ENCODE measurements at regions not wholly inside any gene's neighbourhood (a gene's known extent, or its start where the extent isn't known, plus 50 kb on each side); places are given as distances from the start of the nearest gene placed in this dataset.

DNA sequence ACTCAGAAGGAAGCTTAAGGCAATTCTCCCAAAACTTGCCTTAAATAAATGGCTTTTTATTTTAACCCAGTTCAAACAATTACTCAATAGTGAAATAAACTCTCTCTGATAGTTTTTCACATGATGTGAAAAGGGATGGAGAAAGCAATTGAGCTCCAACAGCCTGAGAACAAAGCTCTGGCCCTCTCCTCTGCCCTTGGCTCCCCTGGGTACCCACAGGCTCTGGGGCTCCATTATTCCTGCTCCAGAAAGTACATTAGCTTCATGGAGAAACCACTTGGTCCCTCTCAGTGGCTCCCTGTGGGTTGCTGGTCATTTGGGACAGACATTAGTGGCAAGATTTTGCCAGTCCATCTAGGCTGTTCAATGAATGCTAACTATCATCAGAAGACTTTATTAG, 242.8 kb downstream of the ATP23 start:
- TF ChIP-seq CTCF (IDR thresholded peaks at IDR 0.05; ENCODE audit: insufficient read depth, low read depth, low read length, missing control alignments), result no peak
- H3K4me3 ChIP-seq (ENCODE audit: low read depth, low read length), result no peak overlapping the region
- no peak for DNase-seq (ENCODE audit: low read depth)

DNA sequence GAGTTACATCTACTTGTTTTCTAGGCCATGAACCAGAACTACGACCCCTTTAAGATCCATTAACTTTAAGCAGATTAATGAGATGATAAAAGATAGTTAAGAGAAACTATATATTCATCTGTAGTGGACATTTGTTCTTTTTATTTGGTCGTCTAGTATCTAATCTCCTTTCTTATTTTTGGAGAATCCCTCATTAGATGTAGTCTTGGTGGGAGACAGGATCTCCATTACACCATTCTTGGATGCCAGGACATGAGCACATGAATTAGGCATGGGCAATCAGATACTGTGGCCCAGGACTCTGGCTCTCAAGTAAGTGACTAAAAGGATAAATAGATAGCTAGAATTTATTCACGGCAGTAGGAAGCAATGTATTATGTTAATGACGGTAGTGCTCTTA, 245.0 kb downstream of the ATP23 start:
- no peak overlapping the region for H3K4me3 ChIP-seq (ENCODE audit: low read depth, low read length)
- no peak for TF ChIP-seq CTCF (IDR thresholded peaks at IDR 0.05; ENCODE audit: insufficient read depth, low read depth, low read length, missing control alignments)
- DNase-seq (ENCODE audit: low read depth), result no peak

DNA sequence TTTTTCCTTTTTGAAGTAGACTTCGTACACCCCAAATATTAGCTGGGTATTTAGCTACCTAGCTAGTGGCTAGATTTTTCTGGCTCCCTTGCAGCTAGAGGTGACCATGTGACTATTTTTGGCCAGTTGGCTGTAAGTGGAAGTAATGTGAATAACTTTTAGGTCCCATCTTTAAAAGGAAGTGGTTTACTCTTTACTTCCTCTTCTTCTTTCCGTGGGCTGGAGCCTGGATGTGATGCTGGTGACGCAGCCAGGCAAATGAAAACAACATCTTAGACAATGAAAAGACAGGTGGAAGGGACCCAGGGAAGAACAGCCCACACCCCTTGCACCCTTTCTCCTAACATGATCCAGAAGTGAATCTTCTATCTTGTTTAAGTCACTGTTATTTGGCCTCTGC, 245.5 kb downstream of the ATP23 start:
- no peak overlapping the region for H3K4me3 ChIP-seq (ENCODE audit: low read depth, low read length)
- no peak for DNase-seq (ENCODE audit: low read depth)
- TF ChIP-seq CTCF (IDR thresholded peaks at IDR 0.05; ENCODE audit: insufficient read depth, low read depth, low read length, missing control alignments), result no peak

GRCh38 chr12:58189030-58189429, 247.7 kb downstream of the ATP23 start:
- no peak for TF ChIP-seq CTCF (IDR thresholded peaks at IDR 0.05; ENCODE audit: insufficient read depth, low read depth, low read length, missing control alignments)
- no peak overlapping the region for H3K4me3 ChIP-seq (ENCODE audit: low read depth, low read length)
- no peak for DNase-seq (ENCODE audit: low read depth)

DNA sequence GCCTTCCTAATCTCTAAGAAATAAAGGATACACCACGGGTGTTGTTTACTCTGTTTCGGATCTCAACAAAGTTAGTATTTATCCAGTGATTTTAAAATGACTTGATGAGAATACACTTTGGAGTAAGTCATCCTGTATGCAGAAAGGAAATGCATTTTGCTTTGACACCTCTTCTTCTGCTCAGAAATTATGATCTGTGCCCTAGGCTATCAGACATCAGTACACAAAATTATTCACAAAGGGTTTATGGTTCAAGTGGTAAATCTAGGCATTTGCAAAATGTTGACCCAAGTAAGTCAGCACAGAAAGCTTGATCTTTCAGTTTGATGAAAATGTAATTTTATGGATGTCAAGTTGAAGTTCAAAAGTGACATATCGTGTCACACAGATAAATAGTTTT, 248.5 kb downstream of the ATP23 start:
- TF ChIP-seq CTCF (IDR thresholded peaks at IDR 0.05; ENCODE audit: insufficient read depth, low read depth, low read length, missing control alignments), result no peak
- no peak overlapping the region for H3K4me3 ChIP-seq (ENCODE audit: low read depth, low read length)
- no peak for DNase-seq (ENCODE audit: low read depth)

DNA sequence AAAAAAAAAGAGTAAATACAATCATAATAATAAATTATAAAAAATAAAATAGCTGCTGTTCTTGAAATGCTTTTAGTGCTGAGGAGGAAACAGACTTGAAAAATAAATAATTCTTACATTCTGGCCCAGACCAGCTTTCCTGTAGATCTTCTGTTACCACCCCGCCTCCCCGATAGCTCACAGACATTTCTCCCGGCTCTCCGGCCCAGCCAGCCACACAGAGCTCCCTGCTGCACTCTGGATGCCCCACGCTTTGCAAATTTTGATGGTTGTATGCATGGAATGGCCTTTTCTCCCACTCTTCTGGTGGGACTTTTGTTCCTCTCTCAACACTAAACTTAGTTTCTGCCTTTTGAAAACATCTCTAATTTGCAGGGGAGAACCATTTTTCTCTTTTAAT, 249.3 kb downstream of the ATP23 start:
- no peak for DNase-seq (ENCODE audit: low read depth)
- H3K4me3 ChIP-seq (ENCODE audit: low read depth, low read length), result no peak overlapping the region
- TF ChIP-seq CTCF (IDR thresholded peaks at IDR 0.05; ENCODE audit: insufficient read depth, low read depth, low read length, missing control alignments), result no peak

- DNase-seq (ENCODE audit: low read depth), result no peak
- H3K4me3 ChIP-seq (ENCODE audit: low read depth, low read length), result no peak overlapping the region
- no peak for TF ChIP-seq CTCF (IDR thresholded peaks at IDR 0.05; ENCODE audit: insufficient read depth, low read depth, low read length, missing control alignments)
Observed at GRCh38 chr12:58196971-58197370, 255.6 kb downstream of the ATP23 start.

Measured in GM12865 (cell line).